Neural cell (in vitro differentiated cells): ENCODE measurements at regions not wholly inside any gene's neighbourhood (a gene's known extent, or its start where the extent isn't known, plus 50 kb on each side); places are given as distances from the start of the nearest gene placed in this dataset.

Experiments used
- H2AFZ ChIP-seq: fragments of 200-600, 300-800 bp; sonication (generic), shearing (Covaris generic); 2 replicates; pipeline ENCODE4 v1.6.0; 2014; ENCODE audit warnings: low read depth, mild to moderate bottlenecking, antibody characterized with exemption, low read length, moderate library complexity
- H3F3A ChIP-seq: fragments of 200-600 bp; shearing (Covaris generic); 2 replicates; pipeline ENCODE4 v1.6.1; 2016; ENCODE audit warnings: mild to moderate bottlenecking, moderate library complexity, mixed read lengths, antibody characterized with exemption, low read length; ENCODE audit not compliant: insufficient read depth, poor library complexity, severe bottlenecking
- H3K27ac ChIP-seq: fragments of 200-600, 300-800 bp; sonication (generic), shearing (Covaris generic); 2 replicates; pipeline ENCODE4 v1.5.1; 2014; ENCODE audit warnings: mild to moderate bottlenecking, low read length, moderate library complexity
- H3K27me3 ChIP-seq: fragments of 300-800, 200-600 bp; sonication (generic), shearing (Covaris generic); 2 replicates; pipeline ENCODE4 v1.6.0; 2014; ENCODE audit warnings: mild to moderate bottlenecking, low read depth, low read length, moderate library complexity; ENCODE audit not compliant: insufficient read depth
- H3K36me3 ChIP-seq: fragments of 300-800, 200-600 bp; sonication (generic), shearing (Covaris generic); 2 replicates; pipeline ENCODE4 v1.5.1; 2014; ENCODE audit warnings: mild to moderate bottlenecking, antibody characterized with exemption, low read length, moderate library complexity; ENCODE audit not compliant: insufficient read depth
- H3K4me2 ChIP-seq: fragments of 300-800, 200-600 bp; sonication (generic), shearing (Covaris generic); 2 replicates; pipeline ENCODE4 v1.6.0; 2014; ENCODE audit warnings: mild to moderate bottlenecking, low read length
- H3K4me3 ChIP-seq: fragments of 300-800, 200-600 bp; sonication (generic), shearing (Covaris generic); 2 replicates; pipeline ENCODE4 v1.5.1; 2014; ENCODE audit warnings: mild to moderate bottlenecking, low read length, moderate library complexity
- H3K79me2 ChIP-seq: fragments of 200-600 bp; shearing (Covaris generic); replicated peaks from 2 replicates; pipeline ENCODE4 v1.6.0; 2014; ENCODE audit warnings: mild to moderate bottlenecking, low read length, moderate library complexity; ENCODE audit not compliant: insufficient read depth
- H3K9ac ChIP-seq: fragments of 300-800, 200-600 bp; sonication (generic), shearing (Covaris generic); 2 replicates; pipeline ENCODE4 v1.6.1; 2016; ENCODE audit warnings: mild to moderate bottlenecking, low read length, mixed read lengths
- H3K9me2 ChIP-seq: fragments of 200-600 bp; shearing (Covaris generic); 2 replicates; pipeline ENCODE4 v1.6.1; 2016; ENCODE audit warnings: mild to moderate bottlenecking, low read length, mixed read lengths; ENCODE audit not compliant: insufficient read depth
- H3K9me3 ChIP-seq: fragments of 200-600, 300-800 bp; sonication (generic), shearing (Covaris generic); 2 replicates; pipeline ENCODE4 v1.6.1; 2016; ENCODE audit warnings: mild to moderate bottlenecking, mixed run types, low read length, moderate library complexity, mixed read lengths
- H4K20me1 ChIP-seq: fragments of 200-600 bp; shearing (Covaris generic); 2 replicates; pipeline ENCODE4 v1.6.1; 2016; ENCODE audit warnings: mild to moderate bottlenecking, mixed run types; ENCODE audit not compliant: insufficient read depth
- EP300 ChIP-seq: fragments of 450-650 bp; conservative IDR thresholded peaks from 2 replicates; pipeline ENCODE4 v1.6.1; 2014; ENCODE audit warnings: antibody characterized with exemption, mild to moderate bottlenecking, moderate library complexity; ENCODE audit not compliant: poor library complexity, severe bottlenecking
- EZH2 ChIP-seq: fragments of 200-600, 300-800 bp; shearing (Covaris generic), sonication (generic); IDR thresholded peaks from 2 replicates; pipeline ENCODE4 v1.6.1; 2014; ENCODE audit warnings: antibody characterized with exemption, low read length, borderline replicate concordance, mild to moderate bottlenecking; ENCODE audit not compliant: insufficient read depth, poor library complexity, severe bottlenecking
- MXI1 ChIP-seq: fragments of 450-650 bp; conservative IDR thresholded peaks from 2 replicates; pipeline ENCODE4 v1.6.1; 2014; ENCODE audit warnings: antibody characterized with exemption, mild to moderate bottlenecking; ENCODE audit not compliant: poor library complexity, severe bottlenecking
- POLR2AphosphoS5 ChIP-seq: IDR thresholded peaks from 2 replicates; pipeline ENCODE4 v1.6.1; 2012
- RAD21 ChIP-seq: fragments of 450-650 bp; conservative IDR thresholded peaks from 2 replicates; pipeline ENCODE4 v1.6.1; 2014; ENCODE audit warnings: antibody characterized with exemption, mild to moderate bottlenecking, moderate library complexity
- REST ChIP-seq: IDR thresholded peaks from 2 replicates; pipeline ENCODE4 v1.6.1; 2012; ENCODE audit warnings: borderline replicate concordance
- SMC3 ChIP-seq: fragments of 450-650 bp; conservative IDR thresholded peaks from 2 replicates; pipeline ENCODE4 v1.6.1; 2014; ENCODE audit warnings: antibody characterized with exemption, mild to moderate bottlenecking, moderate library complexity; ENCODE audit not compliant: poor library complexity
- TAF1 ChIP-seq: IDR thresholded peaks from 2 replicates; pipeline ENCODE4 v1.6.1; 2012; ENCODE audit warnings: low read depth
- TF ChIP-seq, protein P1 (sequence below): fragments of 450-650 bp; IDR thresholded peaks from 2 replicates; pipeline ENCODE4 v1.5.1; 2014; ENCODE audit warnings: antibody characterized with exemption, mild to moderate bottlenecking, moderate library complexity; ENCODE audit not compliant: poor library complexity, severe bottlenecking

- TF ChIP-seq EP300 (peak; percentile 52), POLR2AphosphoS5 (peak; percentile 58), RAD21 (no peak)
Measured at GRCh38 chr3:18143258-18143780, 281.8 kb downstream of the SATB1 start.

GRCh38 chr3:18137958-18138357 is 287.2 kb downstream of the SATB1 start:
- Histone ChIP-seq H3K36me3 (no peaks in the 10 kb centered on the region), H3K4me3 (no peak overlapping the region), H3K9me3 (no peaks in the 10 kb centered on the region), H3K27ac (no peak overlapping the region), H3F3A (no peaks in the 10 kb centered on the region), H3K79me2 (no peaks in the 10 kb centered on the region), H3K9ac (no peak overlapping the region), H3K9me2 (no peaks in the 10 kb centered on the region), H3K27me3 (no peaks in the 10 kb centered on the region), H3K4me2 (no peak overlapping the region), H4K20me1 (no peaks in the 10 kb centered on the region), H2AFZ (no peak overlapping the region)
- no peak for TF ChIP-seq POLR2AphosphoS5
- TF ChIP-seq TAF1 = no peak
- no peak for TF ChIP-seq MXI1
- no peak for TF ChIP-seq RAD21

More at GRCh38 chr3:18143258-18143780, 281.8 kb downstream of the SATB1 start:
- Histone ChIP-seq H2AFZ (no peak overlapping the region), H3K36me3 (no peaks in the 10 kb centered on the region), H3K4me2 (no peak overlapping the region), H3K4me3 (no peak overlapping the region), H4K20me1 (no peaks in the 10 kb centered on the region), H3K79me2 (no peaks in the 10 kb centered on the region), H3F3A (no peaks in the 10 kb centered on the region), H3K27me3 (no peaks in the 10 kb centered on the region), H3K9me2 (no peaks in the 10 kb centered on the region), H3K9ac (no peak overlapping the region), H3K27ac (no peak overlapping the region), H3K9me3 (no peaks in the 10 kb centered on the region)

GRCh38 chr3:18135060-18135814 is 289.9 kb downstream of the SATB1 start:
- Histone ChIP-seq H3K9me2 (no peaks in the 10 kb centered on the region), H3K27me3 (no peaks in the 10 kb centered on the region), H2AFZ (no peak overlapping the region), H3K9me3 (no peaks in the 10 kb centered on the region), H3F3A (no peaks in the 10 kb centered on the region), H3K4me2 (peak overlapping the region; percentile 18), H3K36me3 (no peaks in the 10 kb centered on the region), H3K79me2 (no peaks in the 10 kb centered on the region), H3K27ac (peak overlapping the region; percentile 13), H3K4me3 (peak overlapping the region; percentile 14), H4K20me1 (no peaks in the 10 kb centered on the region), H3K9ac (no peak overlapping the region)
- TF ChIP-seq EP300 (no peak), EZH2 (no peak), SMC3 (no peak), MXI1 (no peak), REST (peak; percentile 60), TAF1 (no peak)
- TF ChIP-seq, protein P1, sequence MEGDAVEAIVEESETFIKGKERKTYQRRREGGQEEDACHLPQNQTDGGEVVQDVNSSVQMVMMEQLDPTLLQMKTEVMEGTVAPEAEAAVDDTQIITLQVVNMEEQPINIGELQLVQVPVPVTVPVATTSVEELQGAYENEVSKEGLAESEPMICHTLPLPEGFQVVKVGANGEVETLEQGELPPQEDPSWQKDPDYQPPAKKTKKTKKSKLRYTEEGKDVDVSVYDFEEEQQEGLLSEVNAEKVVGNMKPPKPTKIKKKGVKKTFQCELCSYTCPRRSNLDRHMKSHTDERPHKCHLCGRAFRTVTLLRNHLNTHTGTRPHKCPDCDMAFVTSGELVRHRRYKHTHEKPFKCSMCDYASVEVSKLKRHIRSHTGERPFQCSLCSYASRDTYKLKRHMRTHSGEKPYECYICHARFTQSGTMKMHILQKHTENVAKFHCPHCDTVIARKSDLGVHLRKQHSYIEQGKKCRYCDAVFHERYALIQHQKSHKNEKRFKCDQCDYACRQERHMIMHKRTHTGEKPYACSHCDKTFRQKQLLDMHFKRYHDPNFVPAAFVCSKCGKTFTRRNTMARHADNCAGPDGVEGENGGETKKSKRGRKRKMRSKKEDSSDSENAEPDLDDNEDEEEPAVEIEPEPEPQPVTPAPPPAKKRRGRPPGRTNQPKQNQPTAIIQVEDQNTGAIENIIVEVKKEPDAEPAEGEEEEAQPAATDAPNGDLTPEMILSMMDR = no peak
